Neural cell (in vitro differentiated cells): ENCODE measurements at regions not wholly inside any gene's neighbourhood (a gene's known extent, or its start where the extent isn't known, plus 50 kb on each side); places are given as distances from the start of the nearest gene placed in this dataset.

Experiments used
- H2AFZ ChIP-seq: fragments of 200-600, 300-800 bp; sonication (generic), shearing (Covaris generic); 2 replicates; pipeline ENCODE4 v1.6.0; 2014; ENCODE audit warnings: low read depth, mild to moderate bottlenecking, antibody characterized with exemption, low read length, moderate library complexity
- H3F3A ChIP-seq: fragments of 200-600 bp; shearing (Covaris generic); 2 replicates; pipeline ENCODE4 v1.6.1; 2016; ENCODE audit warnings: mild to moderate bottlenecking, moderate library complexity, mixed read lengths, antibody characterized with exemption, low read length; ENCODE audit not compliant: insufficient read depth, poor library complexity, severe bottlenecking
- H3K27ac ChIP-seq: fragments of 200-600, 300-800 bp; sonication (generic), shearing (Covaris generic); 2 replicates; pipeline ENCODE4 v1.5.1; 2014; ENCODE audit warnings: mild to moderate bottlenecking, low read length, moderate library complexity
- H3K27me3 ChIP-seq: fragments of 300-800, 200-600 bp; sonication (generic), shearing (Covaris generic); 2 replicates; pipeline ENCODE4 v1.6.0; 2014; ENCODE audit warnings: mild to moderate bottlenecking, low read depth, low read length, moderate library complexity; ENCODE audit not compliant: insufficient read depth
- H3K36me3 ChIP-seq: fragments of 300-800, 200-600 bp; sonication (generic), shearing (Covaris generic); 2 replicates; pipeline ENCODE4 v1.5.1; 2014; ENCODE audit warnings: mild to moderate bottlenecking, antibody characterized with exemption, low read length, moderate library complexity; ENCODE audit not compliant: insufficient read depth
- H3K4me2 ChIP-seq: fragments of 300-800, 200-600 bp; sonication (generic), shearing (Covaris generic); 2 replicates; pipeline ENCODE4 v1.6.0; 2014; ENCODE audit warnings: mild to moderate bottlenecking, low read length
- H3K4me3 ChIP-seq: fragments of 300-800, 200-600 bp; sonication (generic), shearing (Covaris generic); 2 replicates; pipeline ENCODE4 v1.5.1; 2014; ENCODE audit warnings: mild to moderate bottlenecking, low read length, moderate library complexity
- H3K79me2 ChIP-seq: fragments of 200-600 bp; shearing (Covaris generic); replicated peaks from 2 replicates; pipeline ENCODE4 v1.6.0; 2014; ENCODE audit warnings: mild to moderate bottlenecking, low read length, moderate library complexity; ENCODE audit not compliant: insufficient read depth
- H3K9ac ChIP-seq: fragments of 300-800, 200-600 bp; sonication (generic), shearing (Covaris generic); 2 replicates; pipeline ENCODE4 v1.6.1; 2016; ENCODE audit warnings: mild to moderate bottlenecking, low read length, mixed read lengths
- H3K9me2 ChIP-seq: fragments of 200-600 bp; shearing (Covaris generic); 2 replicates; pipeline ENCODE4 v1.6.1; 2016; ENCODE audit warnings: mild to moderate bottlenecking, low read length, mixed read lengths; ENCODE audit not compliant: insufficient read depth
- H3K9me3 ChIP-seq: fragments of 200-600, 300-800 bp; sonication (generic), shearing (Covaris generic); 2 replicates; pipeline ENCODE4 v1.6.1; 2016; ENCODE audit warnings: mild to moderate bottlenecking, mixed run types, low read length, moderate library complexity, mixed read lengths
- H4K20me1 ChIP-seq: fragments of 200-600 bp; shearing (Covaris generic); 2 replicates; pipeline ENCODE4 v1.6.1; 2016; ENCODE audit warnings: mild to moderate bottlenecking, mixed run types; ENCODE audit not compliant: insufficient read depth
- EP300 ChIP-seq: fragments of 450-650 bp; conservative IDR thresholded peaks from 2 replicates; pipeline ENCODE4 v1.6.1; 2014; ENCODE audit warnings: antibody characterized with exemption, mild to moderate bottlenecking, moderate library complexity; ENCODE audit not compliant: poor library complexity, severe bottlenecking
- EZH2 ChIP-seq: fragments of 200-600, 300-800 bp; shearing (Covaris generic), sonication (generic); IDR thresholded peaks from 2 replicates; pipeline ENCODE4 v1.6.1; 2014; ENCODE audit warnings: antibody characterized with exemption, low read length, borderline replicate concordance, mild to moderate bottlenecking; ENCODE audit not compliant: insufficient read depth, poor library complexity, severe bottlenecking
- MXI1 ChIP-seq: fragments of 450-650 bp; conservative IDR thresholded peaks from 2 replicates; pipeline ENCODE4 v1.6.1; 2014; ENCODE audit warnings: antibody characterized with exemption, mild to moderate bottlenecking; ENCODE audit not compliant: poor library complexity, severe bottlenecking
- POLR2AphosphoS5 ChIP-seq: IDR thresholded peaks from 2 replicates; pipeline ENCODE4 v1.6.1; 2012
- RAD21 ChIP-seq: fragments of 450-650 bp; conservative IDR thresholded peaks from 2 replicates; pipeline ENCODE4 v1.6.1; 2014; ENCODE audit warnings: antibody characterized with exemption, mild to moderate bottlenecking, moderate library complexity
- SMC3 ChIP-seq: fragments of 450-650 bp; conservative IDR thresholded peaks from 2 replicates; pipeline ENCODE4 v1.6.1; 2014; ENCODE audit warnings: antibody characterized with exemption, mild to moderate bottlenecking, moderate library complexity; ENCODE audit not compliant: poor library complexity
- TAF1 ChIP-seq: IDR thresholded peaks from 2 replicates; pipeline ENCODE4 v1.6.1; 2012; ENCODE audit warnings: low read depth
- TF ChIP-seq, protein P1 (sequence below): IDR thresholded peaks from 2 replicates; pipeline ENCODE4 v1.6.1; 2012; ENCODE audit warnings: borderline replicate concordance
- TF ChIP-seq, protein P2 (sequence below): fragments of 450-650 bp; IDR thresholded peaks from 2 replicates; pipeline ENCODE4 v1.5.1; 2014; ENCODE audit warnings: antibody characterized with exemption, mild to moderate bottlenecking, moderate library complexity; ENCODE audit not compliant: poor library complexity, severe bottlenecking

GRCh38 chr7:125383324-125383723, 453.7 kb upstream of the POT1 start:
- Histone ChIP-seq H2AFZ (no peak overlapping the region), H3K27me3 (no peaks in the 10 kb centered on the region), H3K9ac (no peak overlapping the region), H3K9me3 (no peaks in the 10 kb centered on the region), H3F3A (no peaks in the 10 kb centered on the region), H3K36me3 (no peaks in the 10 kb centered on the region), H3K4me3 (no peak overlapping the region), H3K9me2 (no peaks in the 10 kb centered on the region), H4K20me1 (no peaks in the 10 kb centered on the region), H3K4me2 (no peak overlapping the region), H3K79me2 (no peaks in the 10 kb centered on the region), H3K27ac (no peak overlapping the region)
- TF ChIP-seq EZH2, result no peak
- no peak for TF ChIP-seq POLR2AphosphoS5
- TF ChIP-seq SMC3, result no peak
- no peak for TF ChIP-seq TAF1
- no peak for TF ChIP-seq EP300
- no peak for TF ChIP-seq RAD21
- TF ChIP-seq, protein P1, sequence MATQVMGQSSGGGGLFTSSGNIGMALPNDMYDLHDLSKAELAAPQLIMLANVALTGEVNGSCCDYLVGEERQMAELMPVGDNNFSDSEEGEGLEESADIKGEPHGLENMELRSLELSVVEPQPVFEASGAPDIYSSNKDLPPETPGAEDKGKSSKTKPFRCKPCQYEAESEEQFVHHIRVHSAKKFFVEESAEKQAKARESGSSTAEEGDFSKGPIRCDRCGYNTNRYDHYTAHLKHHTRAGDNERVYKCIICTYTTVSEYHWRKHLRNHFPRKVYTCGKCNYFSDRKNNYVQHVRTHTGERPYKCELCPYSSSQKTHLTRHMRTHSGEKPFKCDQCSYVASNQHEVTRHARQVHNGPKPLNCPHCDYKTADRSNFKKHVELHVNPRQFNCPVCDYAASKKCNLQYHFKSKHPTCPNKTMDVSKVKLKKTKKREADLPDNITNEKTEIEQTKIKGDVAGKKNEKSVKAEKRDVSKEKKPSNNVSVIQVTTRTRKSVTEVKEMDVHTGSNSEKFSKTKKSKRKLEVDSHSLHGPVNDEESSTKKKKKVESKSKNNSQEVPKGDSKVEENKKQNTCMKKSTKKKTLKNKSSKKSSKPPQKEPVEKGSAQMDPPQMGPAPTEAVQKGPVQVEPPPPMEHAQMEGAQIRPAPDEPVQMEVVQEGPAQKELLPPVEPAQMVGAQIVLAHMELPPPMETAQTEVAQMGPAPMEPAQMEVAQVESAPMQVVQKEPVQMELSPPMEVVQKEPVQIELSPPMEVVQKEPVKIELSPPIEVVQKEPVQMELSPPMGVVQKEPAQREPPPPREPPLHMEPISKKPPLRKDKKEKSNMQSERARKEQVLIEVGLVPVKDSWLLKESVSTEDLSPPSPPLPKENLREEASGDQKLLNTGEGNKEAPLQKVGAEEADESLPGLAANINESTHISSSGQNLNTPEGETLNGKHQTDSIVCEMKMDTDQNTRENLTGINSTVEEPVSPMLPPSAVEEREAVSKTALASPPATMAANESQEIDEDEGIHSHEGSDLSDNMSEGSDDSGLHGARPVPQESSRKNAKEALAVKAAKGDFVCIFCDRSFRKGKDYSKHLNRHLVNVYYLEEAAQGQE, result no peak
- TF ChIP-seq MXI1, result no peak
- TF ChIP-seq, protein P2, sequence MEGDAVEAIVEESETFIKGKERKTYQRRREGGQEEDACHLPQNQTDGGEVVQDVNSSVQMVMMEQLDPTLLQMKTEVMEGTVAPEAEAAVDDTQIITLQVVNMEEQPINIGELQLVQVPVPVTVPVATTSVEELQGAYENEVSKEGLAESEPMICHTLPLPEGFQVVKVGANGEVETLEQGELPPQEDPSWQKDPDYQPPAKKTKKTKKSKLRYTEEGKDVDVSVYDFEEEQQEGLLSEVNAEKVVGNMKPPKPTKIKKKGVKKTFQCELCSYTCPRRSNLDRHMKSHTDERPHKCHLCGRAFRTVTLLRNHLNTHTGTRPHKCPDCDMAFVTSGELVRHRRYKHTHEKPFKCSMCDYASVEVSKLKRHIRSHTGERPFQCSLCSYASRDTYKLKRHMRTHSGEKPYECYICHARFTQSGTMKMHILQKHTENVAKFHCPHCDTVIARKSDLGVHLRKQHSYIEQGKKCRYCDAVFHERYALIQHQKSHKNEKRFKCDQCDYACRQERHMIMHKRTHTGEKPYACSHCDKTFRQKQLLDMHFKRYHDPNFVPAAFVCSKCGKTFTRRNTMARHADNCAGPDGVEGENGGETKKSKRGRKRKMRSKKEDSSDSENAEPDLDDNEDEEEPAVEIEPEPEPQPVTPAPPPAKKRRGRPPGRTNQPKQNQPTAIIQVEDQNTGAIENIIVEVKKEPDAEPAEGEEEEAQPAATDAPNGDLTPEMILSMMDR, result no peak

GRCh38 chr7:125382401-125382800, 452.8 kb upstream of the POT1 start:
- Histone ChIP-seq H3K27ac (no peak overlapping the region), H3K79me2 (no peaks in the 10 kb centered on the region), H3K4me2 (no peak overlapping the region), H3F3A (no peaks in the 10 kb centered on the region), H3K9me3 (no peaks in the 10 kb centered on the region), H3K27me3 (no peaks in the 10 kb centered on the region), H3K9ac (no peak overlapping the region), H2AFZ (no peak overlapping the region), H3K9me2 (no peaks in the 10 kb centered on the region), H4K20me1 (no peaks in the 10 kb centered on the region), H3K4me3 (no peak overlapping the region), H3K36me3 (no peaks in the 10 kb centered on the region)
- TF ChIP-seq SMC3, result no peak
- TF ChIP-seq EZH2, result no peak
- no peak for TF ChIP-seq RAD21
- no peak for TF ChIP-seq MXI1
- TF ChIP-seq, protein P1, result no peak
- TF ChIP-seq POLR2AphosphoS5, result no peak
- TF ChIP-seq TAF1, result no peak
- TF ChIP-seq, protein P2, result no peak
- TF ChIP-seq EP300, result no peak
